SIG-M5 treated with dmso at 0.1 percent for 504 hours (cell line): ENCODE measurements at regions not wholly inside any gene's neighbourhood (a gene's known extent, or its start where the extent isn't known, plus 50 kb on each side); places are given as distances from the start of the nearest gene placed in this dataset.
A peak's percentile ranks its signal among the peaks of the same experiment; 100 is the strongest.

Experiments used
- DNase-seq: peaks from one replicate; lab custom pipeline; 2025; ENCODE audit not compliant: unreplicated experiment; lab: John Stamatoyannopoulos, UW

- DNase-seq, result peak; percentile 59
Measured at GRCh38 chr5:111582993-111583601, 70.8 kb upstream of the STARD4 start.

- DNase-seq, result no peak
Measured at GRCh38 chr5:111582451-111582850, 70.1 kb upstream of the STARD4 start.

- DNase-seq, result no peak
Measured at GRCh38 chr5:111580956-111581355, 68.6 kb upstream of the STARD4 start.

- DNase-seq, result no peak
Measured at GRCh38 chr5:111574311-111574710, 62.0 kb upstream of the STARD4 start.

- no peak for DNase-seq
Measured at GRCh38 chr5:111572561-111572960, 60.2 kb upstream of the STARD4 start.

GRCh38 chr5:111563031-111563822 lies 50.9 kb upstream of the STARD4 start:
- no peak for DNase-seq

GRCh38 chr5:111562561-111562960 lies 50.2 kb upstream of the STARD4 start:
- no peak for DNase-seq
